NCI-H510A treated with DMSO at 0.1 percent for 48 hours (cell line): ENCODE measurements at regions not wholly inside any gene's neighbourhood (a gene's known extent, or its start where the extent isn't known, plus 50 kb on each side); places are given as distances from the start of the nearest gene placed in this dataset.
"Not testable (repeated sequence)": the region's sequence is repeated elsewhere in the genome, so short reads cannot be mapped to it uniquely, and the experiment has no call there.

Experiments
- DNase-seq: peaks from one replicate; lab custom pipeline; 2025; lab: John Stamatoyannopoulos, UW

GRCh38 chr6:71056656-71057055, 99.8 kb upstream of the B3GAT2 start:
- DNase-seq = no peak

- DNase-seq = no peak
Observed at GRCh38 chr6:71066153-71066552, 109.3 kb upstream of the B3GAT2 start.

GRCh38 chr6:71067816-71068215, 111.0 kb upstream of the B3GAT2 start:
- DNase-seq = no peak

GRCh38 chr6:71072508-71072907, 115.6 kb upstream of the B3GAT2 start:
- DNase-seq = no peak

GRCh38 chr6:71077655-71078054, 120.8 kb upstream of the B3GAT2 start:
- no peak for DNase-seq

GRCh38 chr6:71079677-71080076, 122.8 kb upstream of the B3GAT2 start:
- DNase-seq = no peak

GRCh38 chr6:71080133-71080532, 123.3 kb upstream of the B3GAT2 start:
- DNase-seq = no peak

- no peak for DNase-seq
Observed at GRCh38 chr6:71080826-71081225, 124.0 kb upstream of the B3GAT2 start.

- no peak for DNase-seq
Observed at GRCh38 chr6:71082033-71082650, 125.3 kb upstream of the B3GAT2 start.

GRCh38 chr6:71083308-71083820, 126.5 kb upstream of the B3GAT2 start:
- no peak for DNase-seq

GRCh38 chr6:71088166-71088565, 131.3 kb upstream of the B3GAT2 start:
- no peak for DNase-seq

GRCh38 chr6:71090217-71090616, 133.4 kb upstream of the B3GAT2 start:
- DNase-seq = no peak

- no peak for DNase-seq
Observed at GRCh38 chr6:71091167-71091566, 134.3 kb upstream of the B3GAT2 start.

- DNase-seq = no peak
Observed at GRCh38 chr6:71091956-71092355, 135.1 kb upstream of the B3GAT2 start.

- not testable (repeated sequence) for DNase-seq
Observed at GRCh38 chr6:71097264-71097663, 140.4 kb upstream of the B3GAT2 start.

- no peak for DNase-seq
Observed at GRCh38 chr6:71099649-71100048, 142.8 kb upstream of the B3GAT2 start.

- no peak for DNase-seq
Observed at GRCh38 chr6:71103130-71103529, 146.3 kb upstream of the B3GAT2 start.

GRCh38 chr6:71103641-71104040, 146.8 kb upstream of the B3GAT2 start:
- no peak for DNase-seq

- no peak for DNase-seq
Observed at GRCh38 chr6:71106276-71106675, 149.4 kb upstream of the B3GAT2 start.

- DNase-seq = peak; percentile 37
Observed at GRCh38 chr6:71107911-71108420, 151.1 kb upstream of the B3GAT2 start.

GRCh38 chr6:71114544-71114943, 157.7 kb upstream of the B3GAT2 start:
- DNase-seq = no peak

GRCh38 chr6:71114986-71115385, 158.1 kb upstream of the B3GAT2 start:
- DNase-seq = no peak

GRCh38 chr6:71119560-71119959, 162.7 kb upstream of the B3GAT2 start:
- DNase-seq = no peak

GRCh38 chr6:71123051-71123450, 165.6 kb upstream of the OGFRL1 start:
- no peak for DNase-seq
